SH-SY5Y (cell line): ENCODE measurements at regions not wholly inside any gene's neighbourhood (a gene's known extent, or its start where the extent isn't known, plus 50 kb on each side); places are given as distances from the start of the nearest gene placed in this dataset.

Experiments used
- GATA2 ChIP-seq: IDR thresholded peaks from 2 replicates; pipeline ENCODE4 v1.6.1; 2011; ENCODE audit warnings: mild to moderate bottlenecking, low read depth, low read length
- GATA3 ChIP-seq: IDR thresholded peaks from 2 replicates; pipeline ENCODE4 v1.6.1; 2011; ENCODE audit warnings: low read depth, mild to moderate bottlenecking, low read length, moderate library complexity

GRCh38 chr1:106899644-106900043 is 156.8 kb upstream of the PRMT6 start:
- no peak for TF ChIP-seq GATA3

- TF ChIP-seq GATA2 (no peak), GATA3 (no peak)
Observed at GRCh38 chr1:106907795-106908194, 148.7 kb upstream of the PRMT6 start.

GRCh38 chr1:106908689-106909088 is 147.8 kb upstream of the PRMT6 start:
- TF ChIP-seq GATA3 (no peak), GATA2 (no peak)

- TF ChIP-seq GATA2 (no peak), GATA3 (no peak)
Observed at GRCh38 chr1:106910798-106911197, 145.7 kb upstream of the PRMT6 start.

GRCh38 chr1:106912131-106912530 is 144.3 kb upstream of the PRMT6 start:
- TF ChIP-seq GATA2 (no peak), GATA3 (no peak)

- TF ChIP-seq GATA3 (no peak), GATA2 (no peak)
Observed at GRCh38 chr1:106921186-106921585, 135.3 kb upstream of the PRMT6 start.

- no peak for TF ChIP-seq GATA2
- no peak for TF ChIP-seq GATA3
Observed at GRCh38 chr1:106924360-106924759, 132.1 kb upstream of the PRMT6 start.

- TF ChIP-seq GATA2 = no peak
- TF ChIP-seq GATA3 = no peak
Observed at GRCh38 chr1:106925750-106926149, 130.7 kb upstream of the PRMT6 start.

GRCh38 chr1:106926803-106927582 is 129.5 kb upstream of the PRMT6 start:
- no peak for TF ChIP-seq GATA2
- no peak for TF ChIP-seq GATA3

- no peak for TF ChIP-seq GATA2
- TF ChIP-seq GATA3 = no peak
Observed at GRCh38 chr1:106937104-106937503, 119.4 kb upstream of the PRMT6 start.

- TF ChIP-seq GATA3 = no peak
- TF ChIP-seq GATA2 = no peak
Observed at GRCh38 chr1:106944721-106945120, 111.8 kb upstream of the PRMT6 start.

GRCh38 chr1:106952776-106953175 is 103.7 kb upstream of the PRMT6 start:
- TF ChIP-seq GATA3 = no peak
- TF ChIP-seq GATA2 = no peak

- TF ChIP-seq GATA3 (no peak), GATA2 (no peak)
Observed at GRCh38 chr1:106954661-106955229, 101.7 kb upstream of the PRMT6 start.

GRCh38 chr1:106956721-106957120 is 99.8 kb upstream of the PRMT6 start:
- TF ChIP-seq GATA3 (no peak), GATA2 (no peak)

GRCh38 chr1:106957795-106958194 is 98.7 kb upstream of the PRMT6 start:
- TF ChIP-seq GATA3 = no peak
- TF ChIP-seq GATA2 = no peak

- TF ChIP-seq GATA2 = no peak
- TF ChIP-seq GATA3 = no peak
Observed at GRCh38 chr1:106960412-106960811, 96.1 kb upstream of the PRMT6 start.
